CD4-positive, alpha-beta T cell (primary cell): ENCODE measurements at regions not wholly inside any gene's neighbourhood (a gene's known extent, or its start where the extent isn't known, plus 50 kb on each side); places are given as distances from the start of the nearest gene placed in this dataset.

ENCODE experiments used
- ATAC-seq: fragments of 200-7000 bp; cut with Tn5 transposase; one replicate; pipeline ENCODE4 v1.10.0; 2022; ENCODE audit warnings: mild to moderate bottlenecking; ENCODE audit not compliant: poor library complexity
- CTCF ChIA-PET: fragments of 350-600 bp; sonication (Branson Sonifier 250); formaldehyde crosslinking; loops from one replicate; lab custom pipeline; 2021; ENCODE audit warnings: antibody characterized with exemption, inconsistent platforms; lab: Charles Lee
- POLR2A ChIA-PET: fragments of 350-600 bp; sonication (Branson Sonifier 250); formaldehyde crosslinking; loops from one replicate; lab custom pipeline; 2021; ENCODE audit warnings: antibody characterized with exemption, inconsistent platforms; lab: Charles Lee
- DNase-seq, 14 experiments: peaks; one replicate each; pipeline ENCODE4 v3.0.0-alpha.2; 2013 to 2020; ENCODE audit warnings: mixed read lengths in 2 of 14
- H3K27ac ChIP-seq, 2 donors: one replicate each; pipeline versions ENCODE4 v1.5.1 to v1.7.0; 2013; ENCODE audit warnings: low read length in 2 of 2, low read depth in 1 of 2, mild to moderate bottlenecking in 1 of 2
- H3K27me3 ChIP-seq, 2 experiments: 1 replicate in 1 of 2; 2 replicates in 1 of 2; pipeline versions ENCODE4 v1.6.1 to v1.7.0; 2013; ENCODE audit warnings: low read length in 2 of 2, control low read depth in 1 of 2, mild to moderate bottlenecking in 1 of 2, moderate library complexity in 1 of 2; ENCODE audit not compliant: insufficient read depth in 2 of 2, control insufficient read depth in 1 of 2
- H3K36me3 ChIP-seq: one replicate; pipeline ENCODE4 v1.6.1; 2013; ENCODE audit warnings: low read length, control low read depth; ENCODE audit not compliant: insufficient read depth
- H3K4me1 ChIP-seq: one replicate; pipeline ENCODE4 v1.6.1; 2013; ENCODE audit warnings: low read length, control low read depth; ENCODE audit not compliant: insufficient read depth
- H3K4me3 ChIP-seq: one replicate; pipeline ENCODE4 v1.5.1; 2013; ENCODE audit warnings: mild to moderate bottlenecking, low read length, moderate library complexity
- H3K9me3 ChIP-seq, 2 experiments: 1 replicate in 1 of 2; 2 replicates in 1 of 2; pipeline versions ENCODE4 v1.6.1 to v1.7.0; 2013; ENCODE audit warnings: low read length in 2 of 2, mild to moderate bottlenecking in 2 of 2, control low read depth in 1 of 2, moderate library complexity in 1 of 2; ENCODE audit not compliant: control insufficient read depth in 1 of 2, insufficient read depth in 1 of 2
- H3K27ac Mint-ChIP-seq: one replicate; pipeline ENCODE4 v1.8.0; 2020; ENCODE audit warnings: mixed read lengths
- H3K27me3 Mint-ChIP-seq: one replicate; pipeline ENCODE4 v1.8.0; 2021; ENCODE audit warnings: mixed read lengths
- H3K36me3 Mint-ChIP-seq: one replicate; pipeline ENCODE4 v1.8.0; 2021; ENCODE audit warnings: low read depth, mixed read lengths
- H3K4me1 Mint-ChIP-seq: one replicate; pipeline ENCODE4 v1.8.0; 2021; ENCODE audit warnings: low read depth, mixed read lengths
- H3K4me3 Mint-ChIP-seq: one replicate; pipeline ENCODE4 v1.8.0; 2020; ENCODE audit warnings: mild to moderate bottlenecking, mixed read lengths
- H3K9me3 Mint-ChIP-seq: one replicate; pipeline ENCODE4 v1.8.0; 2020; ENCODE audit warnings: mixed read lengths
- intact Hi-C, 2 experiments: fragments of 100-400 bp; cut with DNase I in 1 of 2; cut with micrococcal nuclease in 1 of 2; formaldehyde crosslinking; loops; one replicate each; pipeline versions ENCODE4 v1.15.1 to v1.9.0; 2023 to 2025; cut with DNase I, micrococcal nuclease
- TF ChIP-seq, protein P1 (sequence below): fragments of 200-600 bp; IDR thresholded peaks from one replicate; pipeline ENCODE4 v1.8.0; 2022; ENCODE audit warnings: antibody characterized with exemption, mild to moderate bottlenecking

DNA sequence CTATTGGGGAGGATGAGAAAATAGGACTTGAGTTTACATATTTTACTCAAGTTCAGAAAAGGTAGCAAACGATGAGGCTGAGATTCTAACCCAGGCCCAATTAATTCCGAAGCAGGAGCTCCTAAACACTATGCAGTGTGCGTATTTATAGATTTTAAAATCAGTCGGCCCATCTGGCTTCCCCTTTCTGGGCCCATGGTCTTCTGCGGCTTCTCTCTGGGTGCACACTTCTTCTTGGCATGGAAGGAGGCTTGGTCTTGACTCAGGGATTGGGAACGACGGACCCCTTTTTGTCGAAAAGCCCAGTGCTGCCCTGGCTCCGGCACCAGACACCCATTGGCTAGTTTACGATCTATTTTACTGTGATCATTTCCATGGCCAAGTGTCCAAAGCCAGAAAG, 1433.8 kb downstream of the BRD1 start:
- ChIA-PET CTCF (no interaction called here), POLR2A (no interaction called here)
- no peak overlapping the region for H3K27ac Mint-ChIP-seq
- Histone ChIP-seq H3K4me1 (no peaks in the 10 kb centered on the region), H3K27me3 (peaks cover 0 to 2% of the 10 kb centered on the region in 2 experiments), H3K27ac (no peak overlapping the region), H3K9me3 (peaks cover 0 to 16% of the 10 kb centered on the region in 2 experiments), H3K36me3 (no peaks in the 10 kb centered on the region), H3K4me3 (no peak overlapping the region)
- H3K4me3 Mint-ChIP-seq = no peak overlapping the region
- no peaks in the 10 kb centered on the region for H3K4me1 Mint-ChIP-seq
- H3K36me3 Mint-ChIP-seq = no peaks in the 10 kb centered on the region
- intact Hi-C loops = no loop called here
- H3K27me3 Mint-ChIP-seq = no peaks in the 10 kb centered on the region
- DNase-seq (no peak), ATAC-seq (no peak)
- no peaks in the 10 kb centered on the region for H3K9me3 Mint-ChIP-seq
- TF ChIP-seq, protein P1, sequence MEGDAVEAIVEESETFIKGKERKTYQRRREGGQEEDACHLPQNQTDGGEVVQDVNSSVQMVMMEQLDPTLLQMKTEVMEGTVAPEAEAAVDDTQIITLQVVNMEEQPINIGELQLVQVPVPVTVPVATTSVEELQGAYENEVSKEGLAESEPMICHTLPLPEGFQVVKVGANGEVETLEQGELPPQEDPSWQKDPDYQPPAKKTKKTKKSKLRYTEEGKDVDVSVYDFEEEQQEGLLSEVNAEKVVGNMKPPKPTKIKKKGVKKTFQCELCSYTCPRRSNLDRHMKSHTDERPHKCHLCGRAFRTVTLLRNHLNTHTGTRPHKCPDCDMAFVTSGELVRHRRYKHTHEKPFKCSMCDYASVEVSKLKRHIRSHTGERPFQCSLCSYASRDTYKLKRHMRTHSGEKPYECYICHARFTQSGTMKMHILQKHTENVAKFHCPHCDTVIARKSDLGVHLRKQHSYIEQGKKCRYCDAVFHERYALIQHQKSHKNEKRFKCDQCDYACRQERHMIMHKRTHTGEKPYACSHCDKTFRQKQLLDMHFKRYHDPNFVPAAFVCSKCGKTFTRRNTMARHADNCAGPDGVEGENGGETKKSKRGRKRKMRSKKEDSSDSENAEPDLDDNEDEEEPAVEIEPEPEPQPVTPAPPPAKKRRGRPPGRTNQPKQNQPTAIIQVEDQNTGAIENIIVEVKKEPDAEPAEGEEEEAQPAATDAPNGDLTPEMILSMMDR = no peak

DNA sequence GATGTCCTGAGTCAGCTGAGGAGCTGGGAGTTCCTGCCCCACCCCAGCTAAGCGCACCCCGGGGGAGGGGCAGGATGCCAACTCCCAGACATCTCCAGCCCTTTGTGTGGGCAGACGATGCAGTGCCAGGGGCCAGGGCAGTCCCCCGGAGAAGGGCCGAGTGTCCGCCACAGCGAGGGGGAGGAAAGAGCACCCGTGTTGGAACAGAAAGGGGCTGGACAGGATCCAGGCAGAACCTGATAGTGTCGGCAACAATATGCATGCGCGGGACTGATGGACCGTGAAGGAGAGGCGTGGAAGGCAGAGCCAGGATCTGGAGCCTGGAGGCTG, 1434.7 kb downstream of the BRD1 start:
- H3K4me1 ChIP-seq = no peaks in the 10 kb centered on the region

DNA sequence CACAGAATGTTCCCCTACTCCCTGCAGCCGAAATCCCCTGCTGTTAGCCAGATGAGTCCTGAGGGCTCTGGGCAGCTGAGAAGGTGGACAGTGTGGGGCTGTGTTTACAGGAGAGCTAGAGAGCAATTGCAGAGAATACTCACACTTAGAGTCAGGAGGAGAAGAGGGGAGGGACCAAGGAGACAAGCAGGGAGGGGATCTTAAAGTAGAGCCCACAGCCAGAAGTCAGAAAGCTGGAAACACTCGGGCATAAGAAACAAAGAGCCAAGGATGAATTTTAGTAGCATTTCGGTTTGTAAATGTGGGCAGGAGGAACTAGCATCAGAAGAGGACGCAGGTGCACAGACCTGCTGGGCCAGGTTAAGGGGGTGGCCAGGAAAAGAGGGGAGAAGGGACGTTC, 1435.9 kb downstream of the BRD1 start:
- Histone ChIP-seq H3K27me3 (peaks cover 0 to 2% of the 10 kb centered on the region in 2 experiments), H3K4me1 (no peaks in the 10 kb centered on the region), H3K4me3 (no peak overlapping the region), H3K27ac (no peak overlapping the region), H3K9me3 (peaks cover 0 to 10% of the 10 kb centered on the region in 2 experiments), H3K36me3 (no peaks in the 10 kb centered on the region)
- H3K27me3 Mint-ChIP-seq = no peaks in the 10 kb centered on the region
- H3K4me1 Mint-ChIP-seq = no peaks in the 10 kb centered on the region
- no peaks in the 10 kb centered on the region for H3K36me3 Mint-ChIP-seq
- CTCF ChIA-PET = no interaction called here
- intact Hi-C loops = no loop called here
- POLR2A ChIA-PET = no interaction called here
- no peaks in the 10 kb centered on the region for H3K9me3 Mint-ChIP-seq
- no peak overlapping the region for H3K27ac Mint-ChIP-seq
- TF ChIP-seq, protein P1 = no peak
- ATAC-seq (no peak), DNase-seq (no peak)
- H3K4me3 Mint-ChIP-seq = no peak overlapping the region

More for the DNA sequence above, 1434.7 kb downstream of the BRD1 start:
- TF ChIP-seq, protein P1 = no peak
- Histone ChIP-seq H3K36me3 (no peaks in the 10 kb centered on the region), H3K4me3 (no peak overlapping the region), H3K9me3 (peaks cover 0 to 16% of the 10 kb centered on the region in 2 experiments), H3K27ac (no peak overlapping the region), H3K27me3 (peaks cover 0 to 2% of the 10 kb centered on the region in 2 experiments)
- DNase-seq (no peak), ATAC-seq (no peak)
- Mint-ChIP-seq H3K27me3 (no peaks in the 10 kb centered on the region), H3K4me3 (no peak overlapping the region), H3K36me3 (no peaks in the 10 kb centered on the region), H3K4me1 (no peaks in the 10 kb centered on the region), H3K27ac (no peak overlapping the region), H3K9me3 (no peaks in the 10 kb centered on the region)
- POLR2A ChIA-PET = no interaction called here
- CTCF ChIA-PET = no interaction called here
- intact Hi-C loops = no loop called here
